Esophagus squamous epithelium (tissue), 4 donors: ENCODE measurements at regions not wholly inside any gene's neighbourhood (a gene's known extent, or its start where the extent isn't known, plus 50 kb on each side); places are given as distances from the start of the nearest gene placed in this dataset.

ENCODE experiments used
- CTCF ChIP-seq, 6 experiments: fragments of 450-650 bp in 4 of 6; fragments of 200-600 bp in 2 of 6; sonication (generic) in 2 of 6; IDR thresholded peaks; one replicate each; pipeline ENCODE4 v1.5.1; 2016 to 2019; ENCODE audit warnings: antibody characterized with exemption in 6 of 6, mild to moderate bottlenecking in 4 of 6, moderate library complexity in 4 of 6
- POLR2A ChIP-seq, 4 donors: fragments of 450-650 bp; IDR thresholded peaks; one replicate each; pipeline ENCODE4 v1.6.1; 2017; ENCODE audit warnings: antibody characterized with exemption in 4 of 4, mild to moderate bottlenecking in 4 of 4, moderate library complexity in 3 of 4

GRCh38 chr20:52631469-52631868 is 340.7 kb upstream of the TSHZ2 start:
- no peak for TF ChIP-seq CTCF (IDR thresholded peaks at IDR 0.05)
- TF ChIP-seq POLR2A (IDR thresholded peaks at IDR 0.05) = no peak
